ENCODE measurements at regions not wholly inside any gene's neighbourhood (a gene's known extent, or its start where the extent isn't known, plus 50 kb on each side); places are given as distances from the start of the nearest gene placed in this dataset.
"Not testable (repeated sequence)": the region's sequence is repeated elsewhere in the genome, so short reads cannot be mapped to it uniquely, and the experiment has no call there.

- intact Hi-C loops (cut with DNase I; ENCODE audit: low total_unique reads), result no loop called here
- no peaks in the 10 kb centered on the region for H3K4me1 ChIP-seq
- no peaks in the 10 kb centered on the region for H3K9me3 ChIP-seq
- in situ Hi-C loops (cut with MboI; ENCODE audit: low sequenced_read_pairs in 4 of 4), result no loop called here
- no peaks in the 10 kb centered on the region for H3K36me3 ChIP-seq
- no peak overlapping the region for H3K4me3 ChIP-seq
- H3K27ac ChIP-seq, result no peak overlapping the region
- ATAC-seq, result no peak
- TF ChIP-seq POLR2A (IDR thresholded peaks at IDR 0.05), result no peak
- TF ChIP-seq CTCF (IDR thresholded peaks at IDR 0.05 in 4 of 5, conservative IDR thresholded peaks at IDR 0.05 in 1 of 5), result no peak
- H3K27me3 ChIP-seq, result no peaks in the 10 kb centered on the region
- no peak for DNase-seq
These were observed 91.7 kb upstream of the YWHAQ start for GRCh38 chr2:9722451-9722850.

GRCh38 chr2:9724565-9724964, 93.8 kb upstream of the YWHAQ start:
- Histone ChIP-seq H3K9me3 (no peaks in the 10 kb centered on the region), H3K4me3 (no peak overlapping the region), H3K36me3 (no peaks in the 10 kb centered on the region), H3K27ac (no peak overlapping the region), H3K27me3 (no peaks in the 10 kb centered on the region), H3K4me1 (no peaks in the 10 kb centered on the region)
- DNase-seq (no peak), ATAC-seq (no peak)
- in situ Hi-C loops (cut with MboI; ENCODE audit: low sequenced_read_pairs in 4 of 4), result no loop called here
- TF ChIP-seq CTCF (IDR thresholded peaks at IDR 0.05 in 4 of 5, conservative IDR thresholded peaks at IDR 0.05 in 1 of 5) (no peak), POLR2A (IDR thresholded peaks at IDR 0.05) (no peak)
- intact Hi-C loops (cut with DNase I; ENCODE audit: low total_unique reads), result no loop called here

- DNase-seq (no peak), ATAC-seq (no peak)
- Histone ChIP-seq H3K27ac (no peak overlapping the region), H3K4me3 (no peak overlapping the region), H3K36me3 (no peaks in the 10 kb centered on the region), H3K27me3 (no peaks in the 10 kb centered on the region), H3K9me3 (no peaks in the 10 kb centered on the region), H3K4me1 (no peaks in the 10 kb centered on the region)
- in situ Hi-C loops (cut with MboI; ENCODE audit: low sequenced_read_pairs in 4 of 4) (no loop called here), intact Hi-C loops (cut with DNase I; ENCODE audit: low total_unique reads) (no loop called here)
- TF ChIP-seq CTCF (IDR thresholded peaks at IDR 0.05 in 4 of 5, conservative IDR thresholded peaks at IDR 0.05 in 1 of 5), result no peak
- no peak for TF ChIP-seq POLR2A (IDR thresholded peaks at IDR 0.05)
These were observed 94.3 kb upstream of the YWHAQ start for GRCh38 chr2:9725106-9725505.

- H3K4me3 ChIP-seq; DNase-seq; H3K4me1 ChIP-seq; in situ Hi-C loops (cut with MboI; ENCODE audit: low sequenced_read_pairs in 4 of 4); H3K27me3 ChIP-seq; intact Hi-C loops (cut with DNase I; ENCODE audit: low total_unique reads); H3K36me3 ChIP-seq; H3K27ac ChIP-seq; H3K9me3 ChIP-seq; ATAC-seq: not testable (repeated sequence)
These were observed 95.2 kb upstream of the YWHAQ start for GRCh38 chr2:9726016-9726415.

- H3K4me1 ChIP-seq; DNase-seq; H3K27ac ChIP-seq; in situ Hi-C loops (cut with MboI; ENCODE audit: low sequenced_read_pairs in 4 of 4); H3K36me3 ChIP-seq; H3K9me3 ChIP-seq; H3K4me3 ChIP-seq; intact Hi-C loops (cut with DNase I; ENCODE audit: low total_unique reads); ATAC-seq; H3K27me3 ChIP-seq: not testable (repeated sequence)
These were observed 99.7 kb upstream of the YWHAQ start for GRCh38 chr2:9730523-9730922.

- in situ Hi-C loops (cut with MboI; ENCODE audit: low sequenced_read_pairs in 4 of 4) (no loop called here), intact Hi-C loops (cut with DNase I; ENCODE audit: low total_unique reads) (no loop called here)
- TF ChIP-seq CTCF (IDR thresholded peaks at IDR 0.05 in 4 of 5, conservative IDR thresholded peaks at IDR 0.05 in 1 of 5) (no peak), POLR2A (IDR thresholded peaks at IDR 0.05) (no peak)
- H3K27ac ChIP-seq, result no peak overlapping the region
- H3K4me1 ChIP-seq, result no peaks in the 10 kb centered on the region
- DNase-seq (no peak), ATAC-seq (no peak)
- H3K4me3 ChIP-seq, result no peak overlapping the region
- no peaks in the 10 kb centered on the region for H3K36me3 ChIP-seq
- H3K9me3 ChIP-seq, result peaks cover 0 to 6% (median 0%) of the 10 kb centered on the region in 3 donors
- no peaks in the 10 kb centered on the region for H3K27me3 ChIP-seq
These were observed 102.0 kb upstream of the YWHAQ start for GRCh38 chr2:9732824-9733223.
